ENCODE measurements at regions not wholly inside any gene's neighbourhood (a gene's known extent, or its start where the extent isn't known, plus 50 kb on each side); places are given as distances from the start of the nearest gene placed in this dataset.

GRCh38 chr4:38430841-38431240 lies 233.2 kb upstream of the KLF3 start:
- TF ChIP-seq CTCF (conservative IDR thresholded peaks at IDR 0.05 in 1 of 2, IDR thresholded peaks at IDR 0.05 in 1 of 2; ENCODE audit: extremely low read depth in 1 of 2, insufficient read depth in 1 of 2, low read depth in 1 of 2, low read length in 2 of 2) (no peak), EZH2 (IDR thresholded peaks at IDR 0.05; ENCODE audit: borderline replicate concordance, low read length) (no peak)
